Middle frontal gyrus (tissue), 1 donor: ENCODE measurements at regions not wholly inside any gene's neighbourhood (a gene's known extent, or its start where the extent isn't known, plus 50 kb on each side); places are given as distances from the start of the nearest gene placed in this dataset.

ENCODE experiments used
- DNase-seq: peaks from one replicate; pipeline ENCODE4 v3.0.0-alpha.2; 2015; ENCODE audit warnings: low spot score; ENCODE audit errors: extremely low spot score

- DNase-seq = no peak
Measured at GRCh38 chr9:18067548-18068120, 406.3 kb upstream of the ADAMTSL1 start.

DNA sequence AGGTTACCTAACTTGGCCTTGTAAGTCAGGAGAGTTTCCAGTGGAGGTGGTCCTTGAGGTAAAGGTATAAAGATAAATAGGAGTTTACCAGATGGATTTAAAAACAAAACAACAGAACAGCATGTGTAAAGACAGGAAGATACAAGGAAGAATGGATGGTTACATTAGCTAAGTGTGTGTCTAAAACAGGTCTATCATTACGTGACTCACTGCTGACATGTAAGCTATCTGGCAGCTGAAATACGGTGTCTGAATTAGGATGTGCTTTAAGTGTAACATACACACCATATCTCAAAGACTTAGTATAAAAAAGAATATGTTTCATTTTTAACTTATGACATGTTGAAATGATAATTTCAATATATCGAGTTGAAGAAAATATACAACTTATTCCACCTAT lies 405.1 kb upstream of the ADAMTSL1 start:
- DNase-seq = no peak

DNA sequence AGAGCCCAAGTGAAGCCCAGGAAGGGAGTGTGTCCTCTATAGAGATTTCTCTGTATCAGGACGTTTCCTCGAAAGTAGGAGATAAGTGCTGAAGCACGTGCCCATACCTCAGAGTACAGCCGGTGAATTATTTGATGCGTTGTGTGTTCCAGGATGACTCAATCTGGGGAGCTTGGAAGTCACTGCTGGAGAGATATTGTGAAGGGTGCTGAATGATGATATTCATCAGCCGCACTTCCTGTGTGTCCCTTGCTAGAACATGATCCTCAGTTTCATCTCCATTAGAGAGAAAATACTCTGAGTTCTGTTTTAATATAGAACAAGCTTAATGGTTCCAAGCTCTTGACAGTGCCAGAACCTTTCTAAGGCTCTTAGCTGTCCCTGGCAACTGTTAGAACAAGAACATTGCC lies 402.3 kb upstream of the ADAMTSL1 start:
- DNase-seq = no peak

DNA sequence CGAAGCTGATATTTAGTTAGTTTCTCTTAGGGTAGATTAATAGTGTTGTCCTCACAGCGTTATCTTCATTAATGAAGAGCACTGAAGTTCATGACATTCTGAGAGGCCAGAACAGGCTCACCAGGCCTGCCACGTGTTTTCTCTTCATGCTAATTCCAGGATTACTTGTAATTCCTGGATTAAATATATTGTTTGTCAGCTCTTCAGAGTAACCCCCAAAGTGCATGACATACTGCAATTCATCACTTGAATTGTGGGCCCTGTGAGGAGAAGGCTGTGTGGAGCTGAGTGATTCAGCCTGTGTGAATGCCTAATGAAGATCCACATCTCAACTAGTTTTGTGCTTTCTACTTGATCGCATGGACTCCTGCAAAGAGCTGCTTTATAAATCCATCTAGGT lies 401.0 kb upstream of the ADAMTSL1 start:
- DNase-seq = no peak

- DNase-seq = no peak
Measured at GRCh38 chr9:18074041-18074440, 399.9 kb upstream of the ADAMTSL1 start.

- DNase-seq = no peak
Measured at GRCh38 chr9:18075253-18075952, 398.6 kb upstream of the ADAMTSL1 start.

DNA sequence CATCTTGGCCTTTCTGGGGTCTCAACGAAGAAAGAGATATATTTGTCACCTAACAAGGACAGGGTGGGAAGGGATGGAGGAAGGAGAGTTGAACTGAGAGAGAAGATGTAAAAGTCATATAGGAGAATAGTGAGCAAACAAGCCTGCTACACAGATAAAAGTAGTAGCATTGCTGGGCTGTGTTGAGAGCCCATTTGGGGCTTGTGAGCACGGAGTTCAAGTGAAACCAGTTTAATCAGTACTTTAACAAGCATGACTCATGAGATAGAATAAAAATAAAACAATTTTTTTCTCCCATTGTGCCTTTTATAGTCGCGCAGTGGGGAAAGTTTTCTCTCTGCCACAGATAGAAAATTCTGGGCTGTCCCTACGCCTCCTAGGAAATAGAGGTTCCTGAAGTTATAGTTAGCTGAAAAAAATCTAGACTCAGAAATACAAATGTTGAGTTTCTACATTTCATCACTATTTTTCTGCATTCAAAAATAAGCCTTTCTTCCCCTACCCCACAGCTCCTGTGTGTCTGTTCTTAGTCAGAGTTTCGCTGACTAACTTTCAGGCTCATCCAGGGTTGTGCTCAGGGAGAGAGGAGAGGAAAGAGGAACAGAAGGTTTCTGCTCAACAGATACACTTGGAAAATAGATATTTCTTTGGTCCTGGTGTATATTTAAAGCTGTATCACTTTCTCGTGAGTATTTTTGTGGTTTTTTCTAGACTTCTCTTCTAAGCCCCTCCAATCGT lies 395.8 kb upstream of the ADAMTSL1 start:
- no peak for DNase-seq

DNA sequence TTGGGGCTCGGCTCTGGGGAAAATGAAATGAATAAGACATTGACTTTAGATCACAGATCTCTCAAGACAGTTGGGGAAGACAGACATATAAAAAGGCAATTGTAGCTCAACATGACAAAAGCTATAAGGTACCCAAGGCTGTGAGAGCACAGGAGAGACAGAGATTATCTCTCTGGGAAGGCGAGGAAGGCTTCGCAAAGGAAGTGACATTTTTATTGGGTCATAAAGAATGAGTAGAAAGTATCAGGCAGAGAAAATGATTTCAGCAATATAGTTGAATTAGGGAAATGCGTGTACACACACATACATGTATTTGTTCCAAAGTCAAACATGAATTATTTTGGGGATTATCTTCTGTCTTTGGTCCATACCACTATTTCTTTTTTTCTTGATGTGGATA lies 381.8 kb upstream of the ADAMTSL1 start:
- no peak for DNase-seq

DNA sequence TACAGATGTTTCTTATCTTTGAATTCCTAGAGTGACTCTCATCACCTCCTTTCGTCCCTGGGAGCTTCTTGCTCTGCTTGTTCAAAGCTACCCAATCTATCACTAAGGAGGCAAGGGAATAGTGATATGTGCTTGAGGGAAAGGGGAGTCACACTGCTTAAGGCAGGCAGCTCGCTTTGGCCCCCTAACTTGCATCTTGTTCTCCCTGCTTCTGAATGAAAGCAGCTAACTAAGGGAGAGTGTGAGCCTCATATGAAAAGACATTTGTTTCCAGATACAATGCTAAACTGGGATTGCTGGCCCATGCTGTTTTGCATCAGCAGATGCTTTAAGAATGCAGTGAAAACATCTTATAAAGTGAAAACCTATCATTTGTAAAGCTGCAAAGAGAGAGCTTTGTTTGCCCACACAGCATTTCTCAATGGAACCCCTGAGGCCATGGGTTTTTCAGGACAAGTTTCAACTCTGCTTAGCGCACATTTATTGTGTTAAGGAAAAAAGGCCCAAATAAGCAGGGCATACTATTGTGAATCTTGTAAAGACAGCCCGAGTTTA lies 367.9 kb upstream of the ADAMTSL1 start:
- no peak for DNase-seq

- no peak for DNase-seq
Measured at GRCh38 chr9:18109675-18110074, 364.3 kb upstream of the ADAMTSL1 start.

DNA sequence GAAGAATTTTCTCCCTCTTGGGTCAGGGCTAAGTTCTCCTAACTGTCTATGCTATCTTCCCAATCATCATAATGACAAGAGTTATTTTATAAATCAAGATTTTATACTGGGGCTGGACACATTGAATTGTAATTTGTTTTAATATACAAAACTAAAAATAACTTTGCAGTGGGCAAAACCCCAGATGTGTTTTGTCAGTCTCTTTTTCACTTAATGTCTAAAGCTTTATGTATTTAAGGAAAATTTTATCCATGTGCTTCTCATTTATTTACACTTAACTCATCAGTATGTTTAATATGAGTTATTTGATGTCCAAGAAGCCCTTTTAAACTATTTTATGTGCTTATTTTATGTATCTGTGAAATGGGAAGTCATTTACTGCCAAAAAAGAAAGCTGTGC lies 362.8 kb upstream of the ADAMTSL1 start:
- no peak for DNase-seq

GRCh38 chr9:18114559-18115475 lies 359.1 kb upstream of the ADAMTSL1 start:
- no peak for DNase-seq

DNA sequence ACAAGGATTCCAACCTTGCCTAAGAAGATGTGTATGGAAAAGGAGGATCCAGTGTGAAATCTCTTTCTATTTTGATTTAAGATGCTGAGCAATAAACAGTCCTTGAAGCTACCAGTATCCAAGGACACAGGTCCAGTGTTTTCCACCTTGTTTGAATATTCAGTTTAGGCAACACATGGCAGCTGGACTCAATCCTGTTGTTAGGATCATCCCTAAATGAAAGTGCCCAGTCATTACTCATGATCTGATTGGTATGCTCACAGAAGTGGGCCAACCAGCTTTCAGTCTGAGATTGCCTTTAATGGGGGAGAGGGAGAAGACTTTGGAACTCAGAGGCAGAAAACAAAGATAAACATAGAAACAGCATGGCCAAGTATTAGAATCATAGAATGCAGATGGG lies 355.7 kb upstream of the ADAMTSL1 start:
- DNase-seq = no peak

DNA sequence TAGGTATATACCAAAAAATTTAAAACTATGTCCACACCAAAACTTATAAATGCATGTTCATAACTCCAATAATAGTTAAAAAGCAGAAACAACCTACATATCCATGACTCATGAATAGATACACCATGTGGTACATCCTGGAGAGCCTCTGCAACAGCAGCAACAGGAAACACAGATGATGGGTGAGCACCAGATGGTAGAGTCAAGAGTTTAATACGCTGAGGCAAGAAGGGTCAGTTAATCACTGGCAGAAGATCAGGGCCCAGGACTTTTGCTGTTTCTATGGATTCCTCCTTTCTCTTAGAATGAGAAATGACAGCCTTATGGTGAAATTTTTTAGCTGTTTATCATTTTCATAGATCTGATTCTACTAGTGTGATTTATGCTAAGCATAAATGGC lies 351.8 kb upstream of the ADAMTSL1 start:
- DNase-seq = no peak

- no peak for DNase-seq
Measured at GRCh38 chr9:18124760-18125159, 349.2 kb upstream of the ADAMTSL1 start.

GRCh38 chr9:18126831-18127498 lies 347.0 kb upstream of the ADAMTSL1 start:
- no peak for DNase-seq

DNA sequence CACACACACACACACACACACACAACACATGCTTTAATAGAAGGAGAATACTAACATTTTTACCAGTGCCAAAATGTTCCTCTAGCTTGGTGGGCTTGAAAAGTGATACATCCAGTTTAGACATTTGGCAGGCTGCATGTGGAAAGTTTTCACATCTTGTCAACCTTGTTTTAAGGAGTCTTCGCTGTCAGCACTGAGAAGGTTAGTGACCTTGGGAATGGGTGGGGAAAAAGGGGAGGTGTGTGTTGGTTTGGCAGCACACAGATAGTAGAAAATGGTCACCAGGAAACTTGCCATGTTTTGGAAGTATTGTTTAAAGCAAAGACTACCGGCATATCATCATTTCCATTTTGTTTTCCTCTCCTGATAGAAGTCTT lies 346.5 kb upstream of the ADAMTSL1 start:
- DNase-seq = no peak

DNA sequence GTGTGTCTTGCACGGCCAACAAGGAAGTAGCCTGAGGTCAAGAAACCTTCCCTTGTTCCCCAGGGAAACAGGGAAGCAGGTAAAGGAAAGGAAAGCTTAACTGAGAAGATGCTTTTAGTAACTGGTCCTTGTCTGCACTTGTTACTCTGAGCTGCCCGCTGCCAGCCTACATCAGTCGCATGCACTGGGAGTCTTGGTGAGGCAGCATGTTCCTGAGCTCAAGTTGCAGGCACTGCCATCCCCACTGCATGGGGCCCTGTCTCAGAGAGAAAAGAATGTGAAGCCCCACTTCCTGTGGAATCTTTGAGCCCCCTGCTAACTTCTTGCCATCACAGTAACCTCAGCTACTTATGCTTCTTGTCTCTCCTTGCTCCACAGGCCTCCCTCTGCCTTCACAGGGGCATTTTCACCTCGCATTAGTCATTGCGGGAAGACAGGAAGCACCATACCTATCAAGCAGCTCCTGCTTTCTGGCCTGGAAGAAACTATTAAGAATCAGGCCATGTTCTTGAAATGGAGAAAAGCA lies 344.1 kb upstream of the ADAMTSL1 start:
- no peak for DNase-seq

- no peak for DNase-seq
Measured at GRCh38 chr9:18136354-18136994, 337.5 kb upstream of the ADAMTSL1 start.

DNA sequence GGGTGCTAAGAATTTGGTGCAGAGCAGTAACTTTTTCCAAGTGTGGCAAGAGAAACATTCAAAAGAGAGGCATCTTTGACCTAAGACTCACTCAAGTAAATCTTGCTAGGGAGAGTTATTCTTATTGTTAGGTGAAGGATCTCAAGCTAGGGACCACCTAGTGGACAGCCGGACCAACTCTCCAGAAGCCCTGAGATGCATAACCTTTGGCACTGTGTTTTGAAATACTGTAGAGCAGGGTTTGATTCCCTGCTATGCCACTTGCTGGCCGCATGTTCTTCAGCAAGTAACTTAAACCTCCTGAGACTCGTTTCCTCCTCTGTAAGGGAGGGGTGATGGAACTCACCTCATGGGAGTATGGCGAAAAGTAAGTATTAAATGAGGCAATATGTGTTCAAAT lies 336.1 kb upstream of the ADAMTSL1 start:
- no peak for DNase-seq
